ENCODE measurements at regions not wholly inside any gene's neighbourhood (a gene's known extent, or its start where the extent isn't known, plus 50 kb on each side); places are given as distances from the start of the nearest gene placed in this dataset.
A peak's percentile ranks its signal among the peaks of the same experiment; 100 is the strongest.

DNA sequence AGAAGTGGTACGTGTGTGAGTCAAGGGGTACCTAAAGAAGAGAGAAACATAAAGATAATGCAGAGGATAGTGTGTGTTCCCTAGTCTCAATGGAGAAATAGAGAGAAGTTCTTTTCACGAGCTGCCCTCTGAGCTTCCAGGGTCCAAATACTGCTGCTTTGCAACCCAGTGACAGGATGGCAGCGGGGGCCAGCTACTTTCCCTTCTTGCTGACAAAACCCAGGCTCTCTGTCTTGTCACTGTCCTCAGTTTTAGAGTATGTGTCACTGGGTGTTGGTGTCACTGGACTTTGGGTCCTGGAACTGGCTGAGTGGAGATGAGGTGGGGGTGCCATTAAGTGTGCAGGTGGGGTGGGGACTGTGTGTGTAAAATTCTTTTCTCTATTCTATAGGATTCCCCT, 265.6 kb downstream of the CDC5L start:
- Histone ChIP-seq H3K27me3 (ENCODE audit: insufficient read depth, low read length, poor library complexity, severe bottlenecking) (no peaks in the 10 kb centered on the region), H3K4me3 (ENCODE audit: low read length, poor library complexity, severe bottlenecking) (no peak overlapping the region), H4K20me1 (ENCODE audit: insufficient read depth, low read length, poor library complexity, severe bottlenecking) (no peaks in the 10 kb centered on the region), H3K79me2 (ENCODE audit: insufficient read depth, low read length) (no peaks in the 10 kb centered on the region), H3K4me2 (ENCODE audit: low read depth, low read length, poor library complexity, severe bottlenecking) (no peak overlapping the region), H3K36me3 (ENCODE audit: insufficient read depth, low read length) (no peaks in the 10 kb centered on the region), H3F3A (ENCODE audit: low read depth) (no peaks in the 10 kb centered on the region), H3K9ac (ENCODE audit: low read depth, low read length, poor library complexity, severe bottlenecking) (no peak overlapping the region), H3K9me3 (ENCODE audit: insufficient read depth, low read depth, low read length) (no peaks in the 10 kb centered on the region), H2AFZ (ENCODE audit: low read length) (no peak overlapping the region), H3K4me1 (ENCODE audit: insufficient read depth, low read length, poor library complexity, severe bottlenecking) (peaks cover 5% of the 10 kb centered on the region), H3K9me2 (replicated peaks; ENCODE audit: low read depth, low read length) (no peaks in the 10 kb centered on the region)
- TF ChIP-seq, protein P1, sequence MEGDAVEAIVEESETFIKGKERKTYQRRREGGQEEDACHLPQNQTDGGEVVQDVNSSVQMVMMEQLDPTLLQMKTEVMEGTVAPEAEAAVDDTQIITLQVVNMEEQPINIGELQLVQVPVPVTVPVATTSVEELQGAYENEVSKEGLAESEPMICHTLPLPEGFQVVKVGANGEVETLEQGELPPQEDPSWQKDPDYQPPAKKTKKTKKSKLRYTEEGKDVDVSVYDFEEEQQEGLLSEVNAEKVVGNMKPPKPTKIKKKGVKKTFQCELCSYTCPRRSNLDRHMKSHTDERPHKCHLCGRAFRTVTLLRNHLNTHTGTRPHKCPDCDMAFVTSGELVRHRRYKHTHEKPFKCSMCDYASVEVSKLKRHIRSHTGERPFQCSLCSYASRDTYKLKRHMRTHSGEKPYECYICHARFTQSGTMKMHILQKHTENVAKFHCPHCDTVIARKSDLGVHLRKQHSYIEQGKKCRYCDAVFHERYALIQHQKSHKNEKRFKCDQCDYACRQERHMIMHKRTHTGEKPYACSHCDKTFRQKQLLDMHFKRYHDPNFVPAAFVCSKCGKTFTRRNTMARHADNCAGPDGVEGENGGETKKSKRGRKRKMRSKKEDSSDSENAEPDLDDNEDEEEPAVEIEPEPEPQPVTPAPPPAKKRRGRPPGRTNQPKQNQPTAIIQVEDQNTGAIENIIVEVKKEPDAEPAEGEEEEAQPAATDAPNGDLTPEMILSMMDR (conservative IDR thresholded peaks at IDR 0.05; ENCODE audit: low read length): no peak
- no peak for TF ChIP-seq EZH2phosphoT487 (IDR thresholded peaks at IDR 0.05; ENCODE audit: borderline replicate concordance)

- no peak overlapping the region for H2AFZ ChIP-seq (ENCODE audit: low read length)
- H3K9me2 ChIP-seq (replicated peaks; ENCODE audit: low read depth, low read length): no peaks in the 10 kb centered on the region
- no peak for TF ChIP-seq EZH2phosphoT487 (IDR thresholded peaks at IDR 0.05; ENCODE audit: borderline replicate concordance)
- TF ChIP-seq, protein P1 (conservative IDR thresholded peaks at IDR 0.05; ENCODE audit: low read length): no peak
- H3K4me2 ChIP-seq (ENCODE audit: low read depth, low read length, poor library complexity, severe bottlenecking): no peak overlapping the region
- no peaks in the 10 kb centered on the region for H3F3A ChIP-seq (ENCODE audit: low read depth)
- H3K36me3 ChIP-seq (ENCODE audit: insufficient read depth, low read length): no peaks in the 10 kb centered on the region
- H4K20me1 ChIP-seq (ENCODE audit: insufficient read depth, low read length, poor library complexity, severe bottlenecking): no peaks in the 10 kb centered on the region
- H3K4me3 ChIP-seq (ENCODE audit: low read length, poor library complexity, severe bottlenecking): no peak overlapping the region
- H3K9ac ChIP-seq (ENCODE audit: low read depth, low read length, poor library complexity, severe bottlenecking): no peak overlapping the region
- H3K79me2 ChIP-seq (ENCODE audit: insufficient read depth, low read length): no peaks in the 10 kb centered on the region
- H3K9me3 ChIP-seq (ENCODE audit: insufficient read depth, low read depth, low read length): no peaks in the 10 kb centered on the region
- H3K4me1 ChIP-seq (ENCODE audit: insufficient read depth, low read length, poor library complexity, severe bottlenecking): peaks cover 5% of the 10 kb centered on the region
- H3K27me3 ChIP-seq (ENCODE audit: insufficient read depth, low read length, poor library complexity, severe bottlenecking): no peaks in the 10 kb centered on the region
Measured at GRCh38 chr6:44653761-44654218, 266.3 kb downstream of the CDC5L start.

DNA sequence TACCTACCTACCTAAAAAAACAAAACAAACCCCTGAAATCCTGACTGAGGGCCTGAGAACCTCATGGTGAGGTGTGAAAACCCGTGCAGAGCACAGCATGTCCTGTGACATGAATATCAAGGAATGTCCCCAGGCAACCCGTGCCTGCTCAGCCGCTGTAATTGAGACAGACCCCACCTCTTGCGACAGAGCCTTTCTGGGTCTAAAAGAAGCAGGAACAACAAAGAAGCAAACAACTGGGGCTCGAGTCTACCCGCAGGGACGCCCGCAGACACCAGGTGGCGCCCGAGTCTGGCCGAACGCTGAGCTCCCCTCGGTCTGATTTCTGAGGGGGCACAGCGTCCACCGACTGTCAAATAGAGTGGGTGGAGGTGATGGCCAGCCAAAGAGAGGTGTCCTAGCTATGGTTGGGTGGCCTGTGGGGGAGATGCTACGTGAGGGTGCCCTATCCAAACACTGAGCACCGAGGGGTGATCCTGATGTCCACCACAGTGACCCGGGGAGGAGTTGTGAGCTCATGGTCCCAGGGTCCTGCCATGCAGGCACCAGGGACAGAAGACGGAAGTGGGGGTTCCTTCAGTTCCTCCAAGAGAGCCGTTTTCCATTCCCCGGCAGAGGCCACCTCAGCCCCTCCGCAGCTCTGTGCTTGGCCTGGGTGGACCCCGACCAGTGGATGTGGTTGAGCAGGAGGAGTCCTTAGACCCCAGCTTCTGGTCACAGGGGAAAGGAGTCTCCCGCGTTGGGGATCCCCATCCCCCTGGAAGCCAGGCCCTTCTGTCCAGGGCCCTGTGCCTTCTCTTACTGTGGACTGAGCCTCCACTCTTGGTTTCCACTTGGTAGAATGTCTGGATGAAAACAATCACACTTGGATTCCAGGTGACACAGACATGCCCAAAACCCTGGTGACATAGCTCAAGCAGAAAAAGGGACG, 268.2 kb downstream of the CDC5L start:
- Histone ChIP-seq H3K9ac (ENCODE audit: low read depth, low read length, poor library complexity, severe bottlenecking) (peak overlapping the region; percentile 63), H3K4me1 (ENCODE audit: insufficient read depth, low read length, poor library complexity, severe bottlenecking) (peaks cover 5% of the 10 kb centered on the region)

More for the DNA sequence above, 268.2 kb downstream of the CDC5L start:
- no peaks in the 10 kb centered on the region for H3K36me3 ChIP-seq (ENCODE audit: insufficient read depth, low read length)
- peak overlapping the region; percentile 78 for H3K4me2 ChIP-seq (ENCODE audit: low read depth, low read length, poor library complexity, severe bottlenecking)
- no peaks in the 10 kb centered on the region for H3K9me3 ChIP-seq (ENCODE audit: insufficient read depth, low read depth, low read length)
- peak overlapping the region; percentile 68 for H3K4me3 ChIP-seq (ENCODE audit: low read length, poor library complexity, severe bottlenecking)
- no peaks in the 10 kb centered on the region for H4K20me1 ChIP-seq (ENCODE audit: insufficient read depth, low read length, poor library complexity, severe bottlenecking)
- peak overlapping the region; percentile 100 for H2AFZ ChIP-seq (ENCODE audit: low read length)
- H3K27me3 ChIP-seq (ENCODE audit: insufficient read depth, low read length, poor library complexity, severe bottlenecking): no peaks in the 10 kb centered on the region
- no peaks in the 10 kb centered on the region for H3F3A ChIP-seq (ENCODE audit: low read depth)
- H3K79me2 ChIP-seq (ENCODE audit: insufficient read depth, low read length): no peaks in the 10 kb centered on the region
- H3K9me2 ChIP-seq (replicated peaks; ENCODE audit: low read depth, low read length): no peaks in the 10 kb centered on the region
- TF ChIP-seq, protein P1 (conservative IDR thresholded peaks at IDR 0.05; ENCODE audit: low read length): peak; percentile 98
- TF ChIP-seq EZH2phosphoT487 (IDR thresholded peaks at IDR 0.05; ENCODE audit: borderline replicate concordance): no peak

Data from Loucy (cell line).